ENCODE measurements at regions not wholly inside any gene's neighbourhood (a gene's known extent, or its start where the extent isn't known, plus 50 kb on each side); places are given as distances from the start of the nearest gene placed in this dataset.

- ATAC-seq (no peak), DNase-seq (no peak)
- Mint-ChIP-seq H3K36me3 (ENCODE audit: low read depth) (peaks cover 2% of the 10 kb centered on the region), H3K9me3 (peaks cover 4% of the 10 kb centered on the region), H3K27ac (no peak overlapping the region), H3K4me1 (peaks cover 31% of the 10 kb centered on the region), H3K27me3 (no peaks in the 10 kb centered on the region), H3K4me3 (no peak overlapping the region)
Measured at GRCh38 chr6:156420172-156420993, 356.8 kb upstream of the ARID1B start.

- H3K27ac Mint-ChIP-seq = no peak overlapping the region
- ATAC-seq (no peak), DNase-seq (no peak)
- H3K4me1 Mint-ChIP-seq = peaks cover 25% of the 10 kb centered on the region
- peaks cover 2% of the 10 kb centered on the region for H3K36me3 Mint-ChIP-seq (ENCODE audit: low read depth)
- no peaks in the 10 kb centered on the region for H3K27me3 Mint-ChIP-seq
- peaks cover 4% of the 10 kb centered on the region for H3K9me3 Mint-ChIP-seq
- no peak overlapping the region for H3K4me3 Mint-ChIP-seq
Measured at GRCh38 chr6:156419594-156419993, 357.6 kb upstream of the ARID1B start.

GRCh38 chr6:156418253-156418652, 358.9 kb upstream of the ARID1B start:
- no peak overlapping the region for H3K27ac Mint-ChIP-seq
- peaks cover 12% of the 10 kb centered on the region for H3K4me1 Mint-ChIP-seq
- DNase-seq (no peak), ATAC-seq (no peak)
- peaks cover 2% of the 10 kb centered on the region for H3K36me3 Mint-ChIP-seq (ENCODE audit: low read depth)
- H3K4me3 Mint-ChIP-seq = no peak overlapping the region
- no peaks in the 10 kb centered on the region for H3K27me3 Mint-ChIP-seq
- H3K9me3 Mint-ChIP-seq = peaks cover 4% of the 10 kb centered on the region

- H3K27me3 Mint-ChIP-seq = no peaks in the 10 kb centered on the region
- ATAC-seq = no peak
- no peaks in the 10 kb centered on the region for H3K36me3 Mint-ChIP-seq (ENCODE audit: low read depth)
- no peak overlapping the region for H3K27ac Mint-ChIP-seq
- DNase-seq = no peak
- no peaks in the 10 kb centered on the region for H3K9me3 Mint-ChIP-seq
- H3K4me3 Mint-ChIP-seq = no peak overlapping the region
- H3K4me1 Mint-ChIP-seq = no peaks in the 10 kb centered on the region
Measured at GRCh38 chr6:156416391-156416790, 360.8 kb upstream of the ARID1B start.

- no peak for DNase-seq
- H3K27ac Mint-ChIP-seq = no peak overlapping the region
- H3K9me3 Mint-ChIP-seq = no peaks in the 10 kb centered on the region
- no peaks in the 10 kb centered on the region for H3K36me3 Mint-ChIP-seq (ENCODE audit: low read depth)
- H3K4me1 Mint-ChIP-seq = no peaks in the 10 kb centered on the region
- no peaks in the 10 kb centered on the region for H3K27me3 Mint-ChIP-seq
- no peak overlapping the region for H3K4me3 Mint-ChIP-seq
- no peak for ATAC-seq
Measured at GRCh38 chr6:156413154-156413553, 364.0 kb upstream of the ARID1B start.

- H3K4me1 Mint-ChIP-seq = no peaks in the 10 kb centered on the region
- no peak overlapping the region for H3K4me3 Mint-ChIP-seq
- no peak for ATAC-seq
- H3K27me3 Mint-ChIP-seq = no peaks in the 10 kb centered on the region
- no peak overlapping the region for H3K27ac Mint-ChIP-seq
- no peaks in the 10 kb centered on the region for H3K9me3 Mint-ChIP-seq
- DNase-seq = no peak
- H3K36me3 Mint-ChIP-seq (ENCODE audit: low read depth) = no peaks in the 10 kb centered on the region
Measured at GRCh38 chr6:156410649-156411048, 366.5 kb upstream of the ARID1B start.

- H3K9me3 Mint-ChIP-seq = no peaks in the 10 kb centered on the region
- no peak overlapping the region for H3K4me3 Mint-ChIP-seq
- ATAC-seq = no peak
- no peak overlapping the region for H3K27ac Mint-ChIP-seq
- no peak for DNase-seq
- H3K27me3 Mint-ChIP-seq = no peaks in the 10 kb centered on the region
- H3K4me1 Mint-ChIP-seq = no peaks in the 10 kb centered on the region
- no peaks in the 10 kb centered on the region for H3K36me3 Mint-ChIP-seq (ENCODE audit: low read depth)
Measured at GRCh38 chr6:156408655-156409054, 368.5 kb upstream of the ARID1B start.

GRCh38 chr6:156407334-156407733, 369.8 kb upstream of the ARID1B start:
- ATAC-seq (no peak), DNase-seq (no peak)
- Mint-ChIP-seq H3K27me3 (no peaks in the 10 kb centered on the region), H3K4me1 (no peaks in the 10 kb centered on the region), H3K27ac (no peak overlapping the region), H3K4me3 (no peak overlapping the region), H3K9me3 (no peaks in the 10 kb centered on the region), H3K36me3 (ENCODE audit: low read depth) (no peaks in the 10 kb centered on the region)

GRCh38 chr6:156406688-156407087, 370.5 kb upstream of the ARID1B start:
- no peak for ATAC-seq
- Mint-ChIP-seq H3K9me3 (no peaks in the 10 kb centered on the region), H3K36me3 (ENCODE audit: low read depth) (no peaks in the 10 kb centered on the region), H3K27ac (no peak overlapping the region), H3K27me3 (no peaks in the 10 kb centered on the region), H3K4me3 (no peak overlapping the region), H3K4me1 (no peaks in the 10 kb centered on the region)
- DNase-seq = no peak

GRCh38 chr6:156406099-156406498, 371.1 kb upstream of the ARID1B start:
- Mint-ChIP-seq H3K9me3 (no peaks in the 10 kb centered on the region), H3K4me3 (no peak overlapping the region), H3K27me3 (no peaks in the 10 kb centered on the region), H3K36me3 (ENCODE audit: low read depth) (no peaks in the 10 kb centered on the region), H3K27ac (no peak overlapping the region), H3K4me1 (no peaks in the 10 kb centered on the region)
- no peak for ATAC-seq
- no peak for DNase-seq

- Mint-ChIP-seq H3K36me3 (ENCODE audit: low read depth) (no peaks in the 10 kb centered on the region), H3K4me1 (peaks cover 11% of the 10 kb centered on the region), H3K9me3 (no peaks in the 10 kb centered on the region), H3K27ac (no peak overlapping the region), H3K4me3 (no peak overlapping the region), H3K27me3 (peaks cover 14% of the 10 kb centered on the region)
- ATAC-seq = no peak
- no peak for DNase-seq
Measured at GRCh38 chr6:156402628-156403027, 374.6 kb upstream of the ARID1B start.

- H3K27me3 Mint-ChIP-seq = peaks cover 14% of the 10 kb centered on the region
- H3K27ac Mint-ChIP-seq = no peak overlapping the region
- no peak for ATAC-seq
Measured at GRCh38 chr6:156402227-156402626, 375.0 kb upstream of the ARID1B start.

GRCh38 chr6:156400487-156400886, 376.7 kb upstream of the ARID1B start:
- Mint-ChIP-seq H3K27me3 (peaks cover 14% of the 10 kb centered on the region), H3K9me3 (no peaks in the 10 kb centered on the region), H3K4me3 (no peak overlapping the region), H3K27ac (no peak overlapping the region), H3K36me3 (ENCODE audit: low read depth) (no peaks in the 10 kb centered on the region), H3K4me1 (peaks cover 29% of the 10 kb centered on the region)
- no peak for ATAC-seq
- no peak for DNase-seq

More at GRCh38 chr6:156402227-156402626, 375.0 kb upstream of the ARID1B start:
- Mint-ChIP-seq H3K4me1 (peaks cover 15% of the 10 kb centered on the region), H3K9me3 (no peaks in the 10 kb centered on the region), H3K4me3 (no peak overlapping the region), H3K36me3 (ENCODE audit: low read depth) (no peaks in the 10 kb centered on the region)
- DNase-seq = no peak

- H3K4me3 Mint-ChIP-seq = no peak overlapping the region
- no peak overlapping the region for H3K27ac Mint-ChIP-seq
- peaks cover 27% of the 10 kb centered on the region for H3K27me3 Mint-ChIP-seq
- H3K36me3 Mint-ChIP-seq (ENCODE audit: low read depth) = no peaks in the 10 kb centered on the region
- H3K9me3 Mint-ChIP-seq = no peaks in the 10 kb centered on the region
- no peak for ATAC-seq
- H3K4me1 Mint-ChIP-seq = peaks cover 39% of the 10 kb centered on the region
- no peak for DNase-seq
Measured at GRCh38 chr6:156398966-156399365, 378.2 kb upstream of the ARID1B start.

GRCh38 chr6:156398371-156398770, 378.8 kb upstream of the ARID1B start:
- H3K4me1 Mint-ChIP-seq = peaks cover 45% of the 10 kb centered on the region
- H3K9me3 Mint-ChIP-seq = no peaks in the 10 kb centered on the region
- H3K27me3 Mint-ChIP-seq = peaks cover 33% of the 10 kb centered on the region

More at GRCh38 chr6:156398371-156398770, 378.8 kb upstream of the ARID1B start:
- DNase-seq (no peak), ATAC-seq (no peak)
- H3K4me3 Mint-ChIP-seq = no peak overlapping the region
- no peaks in the 10 kb centered on the region for H3K36me3 Mint-ChIP-seq (ENCODE audit: low read depth)
- H3K27ac Mint-ChIP-seq = no peak overlapping the region

Measured in activated naive CD8-positive, alpha-beta T cell treated with anti-CD3 and anti-CD28 coated beads, Interleukin-2, amount 50 U/mL, for 24 hours (primary cell).